T-cell (primary cell): ENCODE measurements at regions not wholly inside any gene's neighbourhood (a gene's known extent, or its start where the extent isn't known, plus 50 kb on each side); places are given as distances from the start of the nearest gene placed in this dataset.
"Not testable (repeated sequence)": the region's sequence is repeated elsewhere in the genome, so short reads cannot be mapped to it uniquely, and the experiment has no call there.

ENCODE experiments used
- ATAC-seq, 4 experiments: fragments of 200-7000 bp in 3 of 4; fragments of 150-1000 bp in 1 of 4; cut with Tn5 transposase; replicated peaks in 1 of 4; 1 replicate in 3 of 4; 2 replicates in 1 of 4; pipeline ENCODE4 v1.10.0; 2021; ENCODE audit warnings: moderate library complexity in 3 of 4, mild to moderate bottlenecking in 2 of 4, moderate number of reproducible peaks in 1 of 4
- CTCF ChIA-PET, 2 donors: fragments of 300-600 bp; sonication (Branson Sonifier 250); formaldehyde crosslinking; loops; one replicate each; lab custom pipeline; 2022; ENCODE audit warnings: antibody characterized with exemption in 2 of 2; lab: Charles Lee
- POLR2A ChIA-PET, 2 donors: fragments of 300-600 bp; sonication (Branson Sonifier 250); formaldehyde crosslinking; loops; one replicate each; lab custom pipeline; 2022; ENCODE audit warnings: antibody characterized with exemption in 2 of 2; lab: Charles Lee
- DNase-seq, 35 experiments: peaks; one replicate each; pipeline versions ENCODE4 v3.0.0 to v3.0.0-alpha.2; 2013 to 2023
- H3K27ac ChIP-seq: one replicate; pipeline ENCODE4 v1.5.1; 2013; ENCODE audit warnings: low read length
- H3K27me3 ChIP-seq, 2 experiments: replicated peaks in 1 of 2; 1 replicate in 1 of 2; 2 replicates in 1 of 2; pipeline versions ENCODE4 v1.6.1 to v1.7.0; 2013; ENCODE audit warnings: low read length in 1 of 2, mixed read lengths in 1 of 2; ENCODE audit not compliant: control insufficient read depth in 2 of 2, insufficient read depth in 2 of 2; ENCODE audit errors: extremely low read depth in 1 of 2
- H3K36me3 ChIP-seq, 2 donors: 1 replicate in 1 of 2; 2 replicates in 1 of 2; pipeline versions ENCODE4 v1.6.1 to v1.7.0; 2013; ENCODE audit warnings: low read length in 1 of 2; ENCODE audit not compliant: control insufficient read depth in 2 of 2, insufficient read depth in 1 of 2; ENCODE audit errors: extremely low read depth in 1 of 2
- H3K4me1 ChIP-seq, 2 experiments: 1 replicate in 1 of 2; 2 replicates in 1 of 2; pipeline versions ENCODE4 v1.6.1 to v1.7.0; 2013; ENCODE audit warnings: low read length in 2 of 2, mixed read lengths in 1 of 2; ENCODE audit not compliant: insufficient read depth in 2 of 2, control insufficient read depth in 1 of 2; ENCODE audit errors: extremely low read depth in 1 of 2
- H3K4me3 ChIP-seq, 2 donors: 1 replicate in 1 of 2; 2 replicates in 1 of 2; pipeline versions ENCODE4 v1.5.1 to v1.7.0; 2013; ENCODE audit warnings: mild to moderate bottlenecking in 2 of 2, low read length in 1 of 2, moderate library complexity in 1 of 2; ENCODE audit not compliant: control insufficient read depth in 1 of 2; ENCODE audit errors: extremely low read depth in 1 of 2
- H3K9me3 ChIP-seq: 2 replicates; pipeline ENCODE4 v1.7.0; 2013
- H3K27ac Mint-ChIP-seq, 2 donors: one replicate each; pipeline ENCODE4 v1.8.0; 2020 to 2021; ENCODE audit warnings: mild to moderate bottlenecking in 2 of 2, mixed read lengths in 2 of 2
- H3K27me3 Mint-ChIP-seq, 2 donors: one replicate each; pipeline ENCODE4 v1.8.0; 2021 to 2022; ENCODE audit warnings: mixed read lengths in 2 of 2
- H3K36me3 Mint-ChIP-seq: one replicate; pipeline ENCODE4 v1.8.0; 2021; ENCODE audit warnings: mixed read lengths
- H3K4me1 Mint-ChIP-seq, 3 donors: one replicate each; pipeline ENCODE4 v1.8.0; 2020 to 2022; ENCODE audit warnings: mixed read lengths in 3 of 3, mild to moderate bottlenecking in 1 of 3
- H3K4me3 Mint-ChIP-seq, 3 donors: one replicate each; pipeline ENCODE4 v1.8.0; 2020 to 2022; ENCODE audit warnings: mild to moderate bottlenecking in 3 of 3, mixed read lengths in 3 of 3, moderate library complexity in 3 of 3
- H3K9me3 Mint-ChIP-seq, 3 donors: one replicate each; pipeline ENCODE4 v1.8.0; 2020 to 2022; ENCODE audit warnings: mixed read lengths in 3 of 3
- WGBS: methylation state at CpG from one replicate; pipeline ENCODE4 v1.1.5; 2013; ENCODE audit warnings: missing lambda C conversion rate; ENCODE audit not compliant: insufficient coverage; 5-methylcytosine and 5-hydroxymethylcytosine counted together

GRCh38 chr2:65579506-65580235 lies 147.3 kb upstream of the SPRED2 start:
- WGBS: 81% methylated on average over 10 of the region's 10 CpGs
- peaks cover 0 to 13% of the 10 kb centered on the region in 2 experiments for H3K27me3 ChIP-seq
- ATAC-seq (no peak), DNase-seq (no peak)
- H3K4me3 Mint-ChIP-seq: no peak overlapping the region
- POLR2A ChIA-PET: no interaction called here
- H3K27ac ChIP-seq: no peak overlapping the region
- H3K27ac Mint-ChIP-seq: no peak overlapping the region
- H3K4me1 ChIP-seq: no peaks in the 10 kb centered on the region
- H3K27me3 Mint-ChIP-seq: peaks cover 12 to 18% of the 10 kb centered on the region in 2 donors
- no peaks in the 10 kb centered on the region for H3K36me3 ChIP-seq
- H3K36me3 Mint-ChIP-seq: no peaks in the 10 kb centered on the region
- H3K4me1 Mint-ChIP-seq: no peaks in the 10 kb centered on the region
- CTCF ChIA-PET: no interaction called here
- H3K4me3 ChIP-seq: no peak overlapping the region
- no peaks in the 10 kb centered on the region for H3K9me3 Mint-ChIP-seq
- H3K9me3 ChIP-seq: no peaks in the 10 kb centered on the region

DNA sequence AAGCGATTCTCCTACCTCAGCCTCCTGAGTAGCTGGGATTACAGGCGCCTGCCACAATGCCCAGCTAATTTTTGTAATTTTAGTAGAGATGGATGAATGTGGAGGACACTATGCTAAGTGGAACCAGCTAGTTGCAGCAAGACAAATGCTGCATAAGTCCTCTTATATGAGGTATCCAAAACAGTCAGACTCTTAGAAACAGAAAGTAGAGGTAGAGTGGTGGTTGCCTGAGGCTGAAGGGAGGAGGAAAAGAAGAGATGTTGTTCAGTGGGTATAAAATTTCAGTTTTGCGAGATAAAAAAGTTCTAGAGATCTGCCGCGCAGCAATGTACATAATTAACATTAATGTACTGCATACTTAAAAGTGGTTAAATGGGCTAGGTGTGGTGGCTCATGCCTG lies 145.3 kb upstream of the SPRED2 start:
- CTCF ChIA-PET: no interaction called here

DNA sequence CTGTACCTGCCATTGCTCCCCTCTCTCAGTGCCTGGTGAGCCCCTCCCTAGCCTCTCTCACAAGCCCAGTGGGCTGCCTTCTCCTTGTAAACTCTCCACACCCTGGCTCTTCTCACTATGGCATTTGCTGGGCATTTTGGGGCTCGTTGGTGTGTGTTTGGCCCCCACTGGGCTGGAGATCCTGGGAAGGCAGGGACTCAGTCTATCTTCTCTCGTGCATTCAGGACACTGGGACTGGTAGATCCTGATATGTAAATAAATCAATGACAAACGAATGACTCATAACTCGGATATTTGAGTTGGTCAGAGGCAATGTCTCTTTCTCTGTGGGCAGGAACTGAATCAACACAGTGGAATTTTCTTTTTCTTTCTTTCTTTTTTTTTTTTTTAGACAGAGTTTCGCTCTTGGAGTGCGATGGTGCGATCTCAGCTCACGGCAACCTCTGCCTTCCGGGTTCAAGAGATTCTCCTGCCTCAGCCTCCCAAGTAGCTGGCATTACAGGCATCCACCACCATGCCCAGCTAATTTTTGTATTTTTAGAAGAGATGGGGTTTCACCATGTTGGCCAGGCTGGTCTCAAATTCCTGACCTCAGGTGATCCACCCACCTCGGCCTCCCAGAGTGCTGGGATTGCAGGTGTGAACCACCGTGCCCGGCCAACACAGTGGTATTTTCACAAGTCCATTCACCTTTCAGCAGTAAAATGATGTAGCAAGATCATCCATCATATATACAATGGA lies 144.6 kb upstream of the SPRED2 start:
- Histone ChIP-seq H3K27me3 (peaks cover 0 to 15% of the 10 kb centered on the region in 2 experiments), H3K9me3 (no peaks in the 10 kb centered on the region), H3K36me3 (no peaks in the 10 kb centered on the region), H3K27ac (no peak overlapping the region), H3K4me3 (no peak overlapping the region), H3K4me1 (no peaks in the 10 kb centered on the region)
- no peak overlapping the region for H3K4me3 Mint-ChIP-seq
- ChIA-PET CTCF (interaction anchor here (0.6 to 1.5 kb wide), 2 partner anchors 14 to 408 kb away, joined by 3 read pairs; no protein-coding TSS in a partner anchor), POLR2A (interaction anchor here in 1 of 2 donors (0.6 kb wide), 1 partner anchor 1071 kb away, joined by 4 read pairs; no protein-coding TSS in a partner anchor)
- ATAC-seq (no peak), DNase-seq (no peak)
- H3K27me3 Mint-ChIP-seq: peaks cover 8 to 9% of the 10 kb centered on the region in 2 donors
- WGBS: 53% methylated on average over 4 of the region's 12 CpGs
- H3K9me3 Mint-ChIP-seq: no peaks in the 10 kb centered on the region
- no peak overlapping the region for H3K27ac Mint-ChIP-seq
- H3K36me3 Mint-ChIP-seq: no peaks in the 10 kb centered on the region
- H3K4me1 Mint-ChIP-seq: peaks cover 2 to 6% (median 3%) of the 10 kb centered on the region in 3 donors

More for the DNA sequence above, 145.3 kb upstream of the SPRED2 start:
- no peaks in the 10 kb centered on the region for H3K4me1 ChIP-seq
- Mint-ChIP-seq H3K36me3 (no peaks in the 10 kb centered on the region), H3K9me3 (no peaks in the 10 kb centered on the region), H3K27ac (no peak overlapping the region), H3K4me3 (no peak overlapping the region), H3K27me3 (peaks cover 9 to 11% of the 10 kb centered on the region in 2 donors), H3K4me1 (peaks cover 2 to 6% (median 3%) of the 10 kb centered on the region in 3 donors)
- DNase-seq (no peak), ATAC-seq (no peak)
- no peaks in the 10 kb centered on the region for H3K9me3 ChIP-seq
- no peak overlapping the region for H3K4me3 ChIP-seq
- WGBS: no CpG with 5 or more reads among the region's 5 CpGs
- POLR2A ChIA-PET: interaction anchor here in 1 of 2 donors (0.6 kb wide), 1 partner anchor 1072 kb away, joined by 4 read pairs; no protein-coding TSS in a partner anchor
- H3K36me3 ChIP-seq: no peaks in the 10 kb centered on the region
- H3K27me3 ChIP-seq: peaks cover 0 to 15% of the 10 kb centered on the region in 2 experiments
- no peak overlapping the region for H3K27ac ChIP-seq

GRCh38 chr2:65576278-65576677 lies 143.9 kb upstream of the SPRED2 start:
- Histone ChIP-seq H3K27ac (no peak overlapping the region), H3K4me3 (no peak overlapping the region), H3K27me3 (peaks cover 0 to 14% of the 10 kb centered on the region in 2 experiments), H3K36me3 (no peaks in the 10 kb centered on the region), H3K4me1 (no peaks in the 10 kb centered on the region), H3K9me3 (no peaks in the 10 kb centered on the region)
- Mint-ChIP-seq H3K27me3 (peaks cover 8 to 9% of the 10 kb centered on the region in 2 donors), H3K27ac (no peak overlapping the region), H3K9me3 (no peaks in the 10 kb centered on the region), H3K36me3 (no peaks in the 10 kb centered on the region), H3K4me3 (no peak overlapping the region), H3K4me1 (peaks cover 2 to 6% (median 3%) of the 10 kb centered on the region in 3 donors)
- ATAC-seq: no peak
- CTCF ChIA-PET: interaction anchor here (0.6 to 1.5 kb wide), 4 partner anchors 13 to 407 kb away, joined by 3 to 4 read pairs (median 4); no protein-coding TSS in a partner anchor
- POLR2A ChIA-PET: no interaction called here
- DNase-seq: no peak
- WGBS: 80% methylated on average over 1 of the region's 1 CpG

DNA sequence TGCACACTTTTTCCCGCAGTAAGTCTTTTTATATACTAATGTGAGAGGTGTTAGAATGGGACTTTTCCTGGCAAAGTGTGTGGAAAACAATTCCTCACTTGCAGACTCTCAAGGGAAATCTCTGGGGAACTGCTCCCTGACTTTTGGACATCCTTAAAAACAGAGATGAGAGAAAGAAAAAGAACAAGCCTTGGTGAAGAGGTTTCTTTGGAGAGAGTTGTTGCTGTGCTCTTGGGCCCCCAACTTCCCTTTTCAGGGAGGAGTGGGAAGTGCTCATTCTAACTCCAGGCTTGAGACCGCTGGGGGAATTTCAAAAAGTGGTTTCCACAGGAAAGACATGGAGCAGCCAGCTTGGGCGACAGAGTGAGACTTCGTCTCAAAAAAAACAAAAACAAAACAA lies 142.6 kb upstream of the SPRED2 start:
- no CpG with 5 or more reads among the region's 4 CpGs for WGBS
- H3K4me3 Mint-ChIP-seq: no peak overlapping the region
- CTCF ChIA-PET: no interaction called here
- H3K27ac Mint-ChIP-seq: no peak overlapping the region
- no peaks in the 10 kb centered on the region for H3K36me3 Mint-ChIP-seq
- Histone ChIP-seq H3K4me3 (no peak overlapping the region), H3K27me3 (peaks cover 0 to 10% of the 10 kb centered on the region in 2 experiments), H3K36me3 (no peaks in the 10 kb centered on the region), H3K4me1 (no peaks in the 10 kb centered on the region), H3K9me3 (no peaks in the 10 kb centered on the region), H3K27ac (no peak overlapping the region)
- H3K9me3 Mint-ChIP-seq: no peaks in the 10 kb centered on the region
- ATAC-seq (no peak), DNase-seq (no peak)
- POLR2A ChIA-PET: no interaction called here
- H3K4me1 Mint-ChIP-seq: peaks cover 2 to 6% (median 3%) of the 10 kb centered on the region in 3 donors
- peaks cover 7% of the 10 kb centered on the region in 2 donors for H3K27me3 Mint-ChIP-seq

- H3K27ac Mint-ChIP-seq, H3K4me1 ChIP-seq, H3K27ac ChIP-seq, H3K9me3 Mint-ChIP-seq, CTCF ChIA-PET, H3K36me3 Mint-ChIP-seq, H3K27me3 ChIP-seq, H3K4me3 ChIP-seq, H3K27me3 Mint-ChIP-seq, ATAC-seq, H3K4me3 Mint-ChIP-seq, H3K9me3 ChIP-seq, H3K36me3 ChIP-seq, POLR2A ChIA-PET, DNase-seq: not testable (repeated sequence)
- peaks cover 6 to 17% (median 10%) of the 10 kb centered on the region in 3 donors for H3K4me1 Mint-ChIP-seq
- WGBS: no CpG with 5 or more reads among the region's 4 CpGs
These were observed 136.4 kb upstream of the SPRED2 start for GRCh38 chr2:65568656-65569440.
